Esophagus (tissue), 2 donors: ENCODE measurements at regions not wholly inside any gene's neighbourhood (a gene's known extent, or its start where the extent isn't known, plus 50 kb on each side); places are given as distances from the start of the nearest gene placed in this dataset.

ENCODE experiments used
- H3K27ac ChIP-seq, 2 donors: one replicate each; pipeline ENCODE4 v1.5.1; 2013; ENCODE audit warnings: low read depth in 2 of 2, mild to moderate bottlenecking in 2 of 2, inconsistent platforms in 1 of 2, low read length in 1 of 2, moderate library complexity in 1 of 2
- H3K27me3 ChIP-seq, 2 donors: one replicate each; pipeline ENCODE4 v1.6.1; 2013; ENCODE audit warnings: low read length in 2 of 2, control low read depth in 1 of 2, mild to moderate bottlenecking in 1 of 2; ENCODE audit not compliant: insufficient read depth in 2 of 2, control insufficient read depth in 1 of 2
- H3K36me3 ChIP-seq, 2 donors: one replicate each; pipeline ENCODE4 v1.6.1; 2013; ENCODE audit warnings: low read length in 1 of 2; ENCODE audit not compliant: control insufficient read depth in 2 of 2, insufficient read depth in 2 of 2
- H3K4me1 ChIP-seq, 2 donors: one replicate each; pipeline ENCODE4 v1.6.1; 2013; ENCODE audit warnings: low read length in 1 of 2; ENCODE audit not compliant: control insufficient read depth in 2 of 2, insufficient read depth in 2 of 2
- H3K4me3 ChIP-seq, 2 donors: one replicate each; pipeline ENCODE4 v1.5.1; 2013; ENCODE audit warnings: low read length in 2 of 2, mild to moderate bottlenecking in 2 of 2, low read depth in 1 of 2, moderate library complexity in 1 of 2
- H3K9me3 ChIP-seq, 2 donors: one replicate each; pipeline ENCODE4 v1.6.1; 2013; ENCODE audit warnings: mild to moderate bottlenecking in 2 of 2, low read depth in 1 of 2, low read length in 1 of 2, moderate library complexity in 1 of 2; ENCODE audit not compliant: control insufficient read depth in 2 of 2, insufficient read depth in 1 of 2
- WGBS, 2 donors: extraction: QIAGEN DNeasy Blood & Tissue Kit; methylation state at CpG; one replicate each; pipeline ENCODE4 v1.1.7; 2013; 5-methylcytosine and 5-hydroxymethylcytosine counted together
- donor health status: healthy with polysubstance abuse.
- donor health status: Bipolar disorder and iron deficiency.

GRCh38 chr22:27222178-27222577 lies 564.8 kb downstream of the MIAT start:
- Histone ChIP-seq H3K9me3 (peaks cover 2 to 4% of the 10 kb centered on the region in 2 donors), H3K27ac (no peak overlapping the region), H3K36me3 (no peaks in the 10 kb centered on the region), H3K4me3 (no peak overlapping the region), H3K4me1 (no peaks in the 10 kb centered on the region), H3K27me3 (no peaks in the 10 kb centered on the region)

- no peaks in the 10 kb centered on the region for H3K27me3 ChIP-seq
- H3K4me3 ChIP-seq: no peak overlapping the region
- 37 to 46% methylated on average over 3 of the region's 3 CpGs for WGBS, 2 donors
- H3K27ac ChIP-seq: peak overlapping the region in 1 of 2 donors; percentile 27
- no peaks in the 10 kb centered on the region for H3K4me1 ChIP-seq
- peaks cover 2 to 4% of the 10 kb centered on the region in 2 donors for H3K9me3 ChIP-seq
- H3K36me3 ChIP-seq: no peaks in the 10 kb centered on the region
Observed at GRCh38 chr22:27223317-27224177, 566.2 kb downstream of the MIAT start.

- Histone ChIP-seq H3K27me3 (no peaks in the 10 kb centered on the region), H3K4me1 (no peaks in the 10 kb centered on the region), H3K27ac (no peak overlapping the region), H3K9me3 (peaks cover 2 to 4% of the 10 kb centered on the region in 2 donors), H3K36me3 (no peaks in the 10 kb centered on the region), H3K4me3 (no peak overlapping the region)
- WGBS, 2 donors: 50 to 61% methylated on average over 18 of the region's 18 CpGs
Observed at GRCh38 chr22:27224485-27225374, 567.3 kb downstream of the MIAT start.

GRCh38 chr22:27226666-27227065 lies 569.3 kb downstream of the MIAT start:
- Histone ChIP-seq H3K27ac (no peak overlapping the region), H3K36me3 (no peaks in the 10 kb centered on the region), H3K4me1 (no peaks in the 10 kb centered on the region), H3K27me3 (no peaks in the 10 kb centered on the region), H3K9me3 (peaks cover 2 to 4% of the 10 kb centered on the region in 2 donors), H3K4me3 (no peak overlapping the region)
- 49 to 58% methylated on average over 3 of the region's 3 CpGs for WGBS, 2 donors

- no peak overlapping the region for H3K27ac ChIP-seq
- H3K4me1 ChIP-seq: no peaks in the 10 kb centered on the region
- no peaks in the 10 kb centered on the region for H3K27me3 ChIP-seq
- 48 to 64% methylated on average over 2 of the region's 2 CpGs for WGBS, 2 donors
- H3K9me3 ChIP-seq: no peaks in the 10 kb centered on the region
- H3K36me3 ChIP-seq: no peaks in the 10 kb centered on the region
- no peak overlapping the region for H3K4me3 ChIP-seq
Observed at GRCh38 chr22:27228771-27229170, 571.4 kb downstream of the MIAT start.

- WGBS, 2 donors: 90% methylated on average over 1 of the region's 1 CpG
- no peaks in the 10 kb centered on the region for H3K36me3 ChIP-seq
- no peaks in the 10 kb centered on the region for H3K27me3 ChIP-seq
- H3K4me1 ChIP-seq: no peaks in the 10 kb centered on the region
- H3K4me3 ChIP-seq: no peak overlapping the region
- H3K9me3 ChIP-seq: no peaks in the 10 kb centered on the region
- H3K27ac ChIP-seq: no peak overlapping the region
Observed at GRCh38 chr22:27230189-27230588, 571.4 kb downstream of the MN1 start.

GRCh38 chr22:27231266-27231665 lies 570.3 kb downstream of the MN1 start:
- Histone ChIP-seq H3K27me3 (no peaks in the 10 kb centered on the region), H3K27ac (no peak overlapping the region), H3K36me3 (no peaks in the 10 kb centered on the region)

GRCh38 chr22:27232077-27232476 lies 569.5 kb downstream of the MN1 start:
- no peaks in the 10 kb centered on the region for H3K9me3 ChIP-seq
- H3K27me3 ChIP-seq: no peaks in the 10 kb centered on the region
- no peak overlapping the region for H3K27ac ChIP-seq
- no peak overlapping the region for H3K4me3 ChIP-seq
- no peaks in the 10 kb centered on the region for H3K36me3 ChIP-seq
- no peaks in the 10 kb centered on the region for H3K4me1 ChIP-seq
- WGBS, 2 donors: 64 to 69% methylated on average over 8 of the region's 8 CpGs

More at GRCh38 chr22:27231266-27231665, 570.3 kb downstream of the MN1 start:
- no peaks in the 10 kb centered on the region for H3K9me3 ChIP-seq
- no peaks in the 10 kb centered on the region for H3K4me1 ChIP-seq
- no peak overlapping the region for H3K4me3 ChIP-seq
- WGBS, 2 donors: 84 to 92% methylated on average over 5 of the region's 5 CpGs

- WGBS, 2 donors: 79 to 81% methylated on average over 23 of the region's 23 CpGs
- Histone ChIP-seq H3K36me3 (no peaks in the 10 kb centered on the region), H3K27me3 (no peaks in the 10 kb centered on the region), H3K4me3 (no peak overlapping the region), H3K4me1 (peaks cover 0 to 2% of the 10 kb centered on the region in 2 donors), H3K27ac (no peak overlapping the region), H3K9me3 (no peaks in the 10 kb centered on the region)
Observed at GRCh38 chr22:27237080-27237741, 564.3 kb downstream of the MN1 start.
